ENCODE measurements at regions not wholly inside any gene's neighbourhood (a gene's known extent, or its start where the extent isn't known, plus 50 kb on each side); places are given as distances from the start of the nearest gene placed in this dataset.

DNA sequence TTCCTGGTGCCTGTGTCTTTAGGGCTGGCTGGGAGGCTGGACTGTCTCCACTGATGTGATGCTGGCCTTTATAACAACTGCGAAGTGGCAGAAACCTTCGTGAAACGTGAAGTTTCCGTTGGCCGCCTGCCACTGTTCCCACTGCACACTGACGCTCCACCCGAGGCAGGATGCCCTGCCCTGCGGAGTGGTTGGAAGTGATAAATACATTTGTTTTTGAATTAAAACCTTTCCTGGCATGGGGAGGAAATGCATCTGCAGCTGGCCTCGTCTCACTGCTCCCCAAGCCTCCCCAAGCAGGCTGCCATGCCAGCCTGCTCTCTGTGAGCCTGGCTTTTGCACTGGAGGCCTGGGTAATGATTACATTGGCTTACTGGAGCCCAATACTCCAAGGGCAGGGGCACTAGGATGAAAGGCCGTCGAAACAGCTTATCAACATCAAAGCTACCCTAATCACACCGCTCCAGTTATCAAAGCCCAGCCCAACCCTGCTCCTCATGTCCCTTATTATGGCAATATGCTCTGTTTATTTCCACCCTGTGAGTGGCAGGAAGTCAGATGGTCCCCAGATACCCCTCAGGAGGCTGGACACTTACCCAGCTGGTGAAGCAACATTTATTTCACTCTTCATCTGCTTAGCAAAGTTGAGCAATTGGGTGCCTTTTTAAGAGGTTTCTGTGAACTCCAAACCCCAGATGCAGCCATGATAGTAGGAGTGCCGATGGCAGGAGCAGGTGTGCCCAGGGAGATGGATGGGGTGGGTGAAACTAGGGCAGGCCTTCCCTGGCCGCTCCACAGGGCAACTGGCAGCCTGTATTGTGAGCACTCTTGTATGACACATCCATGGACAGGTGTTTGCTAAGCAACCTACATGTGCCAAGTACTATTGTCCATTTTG is 97.4 kb upstream of the ITGA6 start (continued):
- TF ChIP-seq, protein P1, sequence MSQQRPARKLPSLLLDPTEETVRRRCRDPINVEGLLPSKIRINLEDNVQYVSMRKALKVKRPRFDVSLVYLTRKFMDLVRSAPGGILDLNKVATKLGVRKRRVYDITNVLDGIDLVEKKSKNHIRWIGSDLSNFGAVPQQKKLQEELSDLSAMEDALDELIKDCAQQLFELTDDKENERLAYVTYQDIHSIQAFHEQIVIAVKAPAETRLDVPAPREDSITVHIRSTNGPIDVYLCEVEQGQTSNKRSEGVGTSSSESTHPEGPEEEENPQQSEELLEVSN (IDR thresholded peaks at IDR 0.05), result no peak
- no peak for TF ChIP-seq RNF2 (IDR thresholded peaks at IDR 0.05; ENCODE audit: borderline replicate concordance, low read depth, low read length, missing control alignments, poor library complexity, severe bottlenecking)
- no peak for TF ChIP-seq HDAC2 (IDR thresholded peaks at IDR 0.05; ENCODE audit: borderline replicate concordance in 1 of 2, low read depth in 2 of 2, low read length in 2 of 2)
- TF ChIP-seq SP4 (IDR thresholded peaks at IDR 0.05; ENCODE audit: low read length), result no peak
